IgD-negative memory B cell (primary cell): ENCODE measurements at regions not wholly inside any gene's neighbourhood (a gene's known extent, or its start where the extent isn't known, plus 50 kb on each side); places are given as distances from the start of the nearest gene placed in this dataset.

Experiments
- H3K27ac Mint-ChIP-seq, 3 donors: one replicate each; pipeline ENCODE4 v1.8.0; 2020 to 2022; ENCODE audit warnings: mild to moderate bottlenecking in 3 of 3, mixed read lengths in 3 of 3, moderate library complexity in 1 of 3
- H3K27me3 Mint-ChIP-seq: one replicate; pipeline ENCODE4 v1.8.0; 2021; ENCODE audit warnings: mixed read lengths
- H3K36me3 Mint-ChIP-seq: one replicate; pipeline ENCODE4 v1.8.0; 2020; ENCODE audit warnings: mild to moderate bottlenecking, mixed read lengths
- H3K4me1 Mint-ChIP-seq, 3 donors: one replicate each; pipeline ENCODE4 v1.8.0; 2020 to 2022; ENCODE audit warnings: mixed read lengths in 3 of 3, mild to moderate bottlenecking in 1 of 3
- H3K4me3 Mint-ChIP-seq, 4 donors: one replicate each; pipeline ENCODE4 v1.8.0; 2020 to 2022; ENCODE audit warnings: mild to moderate bottlenecking in 4 of 4, mixed read lengths in 4 of 4, moderate library complexity in 3 of 4
- H3K9me3 Mint-ChIP-seq, 3 donors: one replicate each; pipeline ENCODE4 v1.8.0; 2020 to 2021; ENCODE audit warnings: mixed read lengths in 3 of 3, mild to moderate bottlenecking in 1 of 3

DNA sequence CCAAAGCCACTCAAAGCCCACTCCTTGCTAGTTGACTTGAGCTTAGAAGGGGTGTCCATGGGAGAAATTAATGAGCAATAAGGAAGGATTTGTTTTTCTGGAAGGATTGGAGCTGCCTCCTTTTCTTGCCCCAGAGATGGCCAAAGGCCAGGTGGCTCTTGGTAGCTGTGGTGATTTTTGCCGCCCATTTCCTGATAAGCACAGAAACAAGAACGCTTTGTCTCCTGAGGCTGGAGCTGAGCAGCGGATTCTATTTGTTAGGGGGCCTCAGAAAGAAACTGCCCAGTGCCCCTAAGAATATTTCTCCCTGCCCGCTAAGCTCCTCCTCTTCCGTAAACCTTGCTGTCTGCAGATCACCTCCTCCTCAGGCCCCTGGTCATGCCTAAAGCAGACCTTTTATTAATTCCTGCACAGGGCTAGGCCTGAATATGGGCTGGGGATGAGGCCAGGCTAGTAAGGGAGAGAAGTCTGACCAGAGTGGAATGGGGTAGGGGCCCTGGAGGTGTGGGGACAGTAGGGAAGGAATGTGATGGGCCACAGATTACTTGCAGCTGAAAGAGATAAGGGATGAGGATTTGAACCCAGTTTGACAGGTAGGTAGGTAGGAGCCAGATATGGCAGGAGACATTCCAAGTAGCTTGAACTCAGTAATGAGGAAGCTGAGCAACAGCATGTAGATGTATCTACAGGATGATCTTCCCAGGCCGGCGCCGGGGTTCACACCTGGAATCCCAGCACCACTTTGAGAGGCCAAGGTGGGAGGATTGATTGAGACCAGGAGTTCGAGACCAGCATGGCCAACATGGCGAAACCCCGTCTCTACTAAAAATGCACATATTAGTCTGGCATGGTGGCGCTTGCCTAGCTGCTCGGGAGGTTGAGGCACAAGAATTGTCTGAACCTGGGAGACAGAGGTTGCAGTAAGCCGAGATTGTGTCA is 71.2 kb upstream of the NAA20 start:
- H3K4me1 Mint-ChIP-seq: peaks cover 0 to 5% (median 3%) of the 10 kb centered on the region in 3 donors
- no peak overlapping the region for H3K27ac Mint-ChIP-seq
- H3K36me3 Mint-ChIP-seq: peaks cover 3% of the 10 kb centered on the region
- no peaks in the 10 kb centered on the region for H3K9me3 Mint-ChIP-seq
- H3K4me3 Mint-ChIP-seq: no peak overlapping the region
- peaks cover 2% of the 10 kb centered on the region for H3K27me3 Mint-ChIP-seq

DNA sequence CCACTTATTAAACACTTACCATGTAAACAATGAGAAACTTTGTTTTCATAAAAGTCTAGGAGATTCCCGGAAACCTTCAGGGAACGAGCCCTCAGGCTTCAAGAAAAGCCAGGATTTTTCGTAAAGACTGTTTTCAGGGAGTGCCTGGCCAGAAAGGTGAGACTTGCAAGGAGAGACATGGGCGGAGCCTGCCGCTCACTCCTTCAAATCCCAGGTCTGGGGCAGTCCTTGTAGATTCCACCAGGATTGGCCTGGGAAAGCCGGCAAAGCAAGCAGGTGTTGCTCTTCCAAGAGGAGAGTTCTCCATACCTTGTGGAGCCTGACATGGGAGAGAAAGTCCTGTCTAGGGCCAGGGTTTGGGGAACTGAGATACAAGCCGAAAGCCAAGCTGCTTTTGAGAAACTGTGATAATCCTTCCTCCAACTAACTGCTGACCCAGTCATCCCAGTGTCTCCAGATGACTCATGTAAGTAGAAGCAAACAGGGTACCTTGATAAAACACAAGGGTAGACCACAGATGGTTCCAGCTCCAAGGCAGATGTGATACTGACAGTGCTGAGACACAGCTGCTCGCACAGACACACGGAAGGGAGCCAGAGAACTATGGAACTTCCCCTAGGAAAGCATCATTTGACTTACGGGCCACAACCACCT is 69.4 kb upstream of the NAA20 start:
- Mint-ChIP-seq H3K27ac (no peak overlapping the region), H3K4me1 (peaks cover 1 to 10% (median 7%) of the 10 kb centered on the region in 3 donors), H3K4me3 (no peak overlapping the region), H3K36me3 (peaks cover 3% of the 10 kb centered on the region), H3K9me3 (no peaks in the 10 kb centered on the region), H3K27me3 (peaks cover 4% of the 10 kb centered on the region)

DNA sequence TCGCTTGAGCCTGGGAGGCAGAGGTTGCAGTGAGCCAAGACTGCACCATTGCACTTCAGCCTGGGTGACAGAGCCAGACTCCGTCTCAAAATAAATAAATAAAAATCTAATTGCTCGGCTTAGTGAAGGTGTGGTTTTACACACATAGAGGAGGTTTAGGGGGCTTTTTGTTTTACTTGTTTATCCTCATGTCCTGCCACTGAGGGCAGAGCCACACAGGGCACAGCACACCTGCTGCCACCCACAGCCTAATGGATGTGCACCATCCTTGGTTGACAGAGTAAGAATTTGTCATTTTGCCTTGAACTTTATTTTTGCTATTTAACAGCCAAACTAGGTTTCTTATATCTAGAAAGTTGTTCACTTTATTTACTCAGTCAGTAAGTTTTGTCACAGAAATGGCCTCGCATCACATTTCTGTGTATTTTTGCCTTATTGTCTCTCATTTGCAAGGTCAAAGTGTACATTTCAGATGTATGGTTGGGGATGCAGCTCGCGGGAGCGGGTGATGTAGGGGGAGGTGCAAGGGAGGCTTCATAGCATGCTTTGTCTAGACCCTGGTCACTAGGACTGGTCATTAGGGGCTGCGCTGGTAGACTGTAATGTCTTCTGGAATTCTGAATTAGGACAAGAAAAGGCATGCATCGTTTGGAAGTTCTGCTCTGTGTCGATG is 67.8 kb upstream of the NAA20 start:
- Mint-ChIP-seq H3K9me3 (no peaks in the 10 kb centered on the region), H3K36me3 (peaks cover 3% of the 10 kb centered on the region)

GRCh38 chr20:19950042-19950441 is 67.1 kb upstream of the NAA20 start:
- Mint-ChIP-seq H3K27me3 (peaks cover 6% of the 10 kb centered on the region), H3K4me3 (no peak overlapping the region), H3K36me3 (peaks cover 5% of the 10 kb centered on the region), H3K9me3 (no peaks in the 10 kb centered on the region), H3K4me1 (peaks cover 2 to 7% (median 6%) of the 10 kb centered on the region in 3 donors), H3K27ac (no peak overlapping the region)

More for the DNA sequence above, 67.8 kb upstream of the NAA20 start:
- no peak overlapping the region for H3K27ac Mint-ChIP-seq
- H3K27me3 Mint-ChIP-seq: peaks cover 6% of the 10 kb centered on the region
- peaks cover 2 to 7% (median 6%) of the 10 kb centered on the region in 3 donors for H3K4me1 Mint-ChIP-seq
- no peak overlapping the region for H3K4me3 Mint-ChIP-seq

- no peak overlapping the region for H3K4me3 Mint-ChIP-seq
- peaks cover 2 to 7% (median 6%) of the 10 kb centered on the region in 3 donors for H3K4me1 Mint-ChIP-seq
- no peaks in the 10 kb centered on the region for H3K9me3 Mint-ChIP-seq
- H3K27ac Mint-ChIP-seq: no peak overlapping the region
- peaks cover 5% of the 10 kb centered on the region for H3K36me3 Mint-ChIP-seq
- H3K27me3 Mint-ChIP-seq: peaks cover 6% of the 10 kb centered on the region
Measured at GRCh38 chr20:19952392-19952791, 64.8 kb upstream of the NAA20 start.

GRCh38 chr20:19953606-19954005 is 63.6 kb upstream of the NAA20 start:
- Mint-ChIP-seq H3K9me3 (no peaks in the 10 kb centered on the region), H3K27ac (no peak overlapping the region), H3K4me3 (no peak overlapping the region), H3K27me3 (peaks cover 4% of the 10 kb centered on the region), H3K4me1 (peaks cover 2 to 7% (median 4%) of the 10 kb centered on the region in 3 donors), H3K36me3 (peaks cover 5% of the 10 kb centered on the region)

GRCh38 chr20:19956976-19957375 is 60.2 kb upstream of the NAA20 start:
- Mint-ChIP-seq H3K4me1 (peaks cover 5 to 8% (median 7%) of the 10 kb centered on the region in 3 donors), H3K36me3 (peaks cover 2% of the 10 kb centered on the region), H3K27ac (no peak overlapping the region)

GRCh38 chr20:19958219-19958618 is 58.9 kb upstream of the NAA20 start:
- Mint-ChIP-seq H3K27me3 (peaks cover 2% of the 10 kb centered on the region), H3K27ac (no peak overlapping the region), H3K36me3 (peaks cover 2% of the 10 kb centered on the region), H3K4me3 (no peak overlapping the region), H3K4me1 (peaks cover 0 to 3% (median 3%) of the 10 kb centered on the region in 3 donors), H3K9me3 (no peaks in the 10 kb centered on the region)

More at GRCh38 chr20:19956976-19957375, 60.2 kb upstream of the NAA20 start:
- H3K27me3 Mint-ChIP-seq: peaks cover 2% of the 10 kb centered on the region
- H3K9me3 Mint-ChIP-seq: no peaks in the 10 kb centered on the region
- H3K4me3 Mint-ChIP-seq: no peak overlapping the region

GRCh38 chr20:19958928-19959327 is 58.2 kb upstream of the NAA20 start:
- H3K4me3 Mint-ChIP-seq: no peak overlapping the region
- H3K27ac Mint-ChIP-seq: no peak overlapping the region
- H3K4me1 Mint-ChIP-seq: peaks cover 0 to 3% (median 3%) of the 10 kb centered on the region in 3 donors
- no peaks in the 10 kb centered on the region for H3K27me3 Mint-ChIP-seq
- peaks cover 2% of the 10 kb centered on the region for H3K36me3 Mint-ChIP-seq
- H3K9me3 Mint-ChIP-seq: no peaks in the 10 kb centered on the region

GRCh38 chr20:19960745-19961144 is 56.4 kb upstream of the NAA20 start:
- peaks cover 0 to 3% (median 3%) of the 10 kb centered on the region in 3 donors for H3K4me1 Mint-ChIP-seq

DNA sequence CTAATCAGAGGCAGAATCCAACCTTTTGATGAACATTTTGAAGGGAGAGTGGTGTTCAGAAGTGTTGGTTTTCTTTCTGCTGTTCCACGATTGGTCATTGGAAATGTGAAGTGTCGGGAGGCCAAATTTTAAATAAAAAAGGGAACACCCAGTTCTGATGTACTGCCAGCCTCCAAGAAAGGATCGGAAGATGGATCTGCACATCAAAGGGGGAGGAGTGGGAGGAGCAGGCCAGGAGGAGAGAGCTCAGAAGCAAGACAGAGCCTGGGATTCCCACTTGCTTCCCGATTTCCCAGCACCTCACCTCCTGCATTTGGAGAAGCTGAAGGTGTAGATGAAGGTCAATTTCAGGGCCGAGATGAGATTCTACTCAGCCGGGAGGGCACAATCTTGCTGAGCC is 55.9 kb upstream of the NAA20 start:
- H3K4me3 Mint-ChIP-seq: no peak overlapping the region
- H3K9me3 Mint-ChIP-seq: no peaks in the 10 kb centered on the region
- no peak overlapping the region for H3K27ac Mint-ChIP-seq
- H3K36me3 Mint-ChIP-seq: no peaks in the 10 kb centered on the region
- no peaks in the 10 kb centered on the region for H3K27me3 Mint-ChIP-seq
- peaks cover 0 to 3% (median 3%) of the 10 kb centered on the region in 3 donors for H3K4me1 Mint-ChIP-seq

More at GRCh38 chr20:19960745-19961144, 56.4 kb upstream of the NAA20 start:
- no peaks in the 10 kb centered on the region for H3K9me3 Mint-ChIP-seq
- H3K27ac Mint-ChIP-seq: peak overlapping the region in 1 of 3 donors; percentile 28
- no peak overlapping the region for H3K4me3 Mint-ChIP-seq
- no peaks in the 10 kb centered on the region for H3K27me3 Mint-ChIP-seq
- H3K36me3 Mint-ChIP-seq: no peaks in the 10 kb centered on the region

DNA sequence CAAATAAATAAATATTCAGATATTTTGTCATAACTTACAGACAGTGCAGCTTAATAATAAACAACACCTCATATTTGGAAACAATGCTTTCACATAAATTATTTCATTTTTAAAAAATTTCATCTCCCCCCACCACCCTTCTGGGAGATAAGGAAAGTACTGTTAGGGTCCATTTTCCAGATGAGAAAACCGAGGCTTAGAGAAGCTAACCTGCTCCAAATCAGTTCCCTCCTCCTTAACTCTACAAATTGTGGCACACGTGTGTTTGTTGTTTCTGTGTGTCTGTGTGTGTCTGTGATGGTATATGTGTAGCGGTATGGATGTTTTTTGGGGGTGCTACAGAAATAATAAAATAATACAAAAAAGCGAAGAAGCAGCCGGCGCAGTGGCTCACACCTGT is 54.2 kb upstream of the NAA20 start:
- Mint-ChIP-seq H3K4me1 (peaks cover 0 to 5% (median 3%) of the 10 kb centered on the region in 3 donors), H3K4me3 (no peak overlapping the region), H3K27me3 (no peaks in the 10 kb centered on the region), H3K36me3 (no peaks in the 10 kb centered on the region), H3K27ac (peak overlapping the region in 1 of 3 donors; percentile 67), H3K9me3 (no peaks in the 10 kb centered on the region)

GRCh38 chr20:19964289-19965265 is 52.6 kb upstream of the NAA20 start:
- Mint-ChIP-seq H3K27ac (no peak overlapping the region), H3K27me3 (no peaks in the 10 kb centered on the region), H3K4me1 (peaks cover 8 to 16% (median 10%) of the 10 kb centered on the region in 3 donors), H3K36me3 (no peaks in the 10 kb centered on the region), H3K9me3 (peaks cover 0 to 4% (median 2%) of the 10 kb centered on the region in 3 donors), H3K4me3 (no peak overlapping the region)

GRCh38 chr20:19966840-19967239 is 50.3 kb upstream of the NAA20 start:
- Mint-ChIP-seq H3K4me3 (no peak overlapping the region), H3K9me3 (peaks cover 0 to 4% (median 2%) of the 10 kb centered on the region in 3 donors), H3K27ac (peak overlapping the region in 1 of 3 donors; percentile 71), H3K4me1 (peaks cover 7 to 13% (median 8%) of the 10 kb centered on the region in 3 donors), H3K36me3 (no peaks in the 10 kb centered on the region), H3K27me3 (no peaks in the 10 kb centered on the region)
